Renal cortex interstitium (tissue), 11 donors: ENCODE measurements at regions not wholly inside any gene's neighbourhood (a gene's known extent, or its start where the extent isn't known, plus 50 kb on each side); places are given as distances from the start of the nearest gene placed in this dataset.
"Not testable (repeated sequence)": the region's sequence is repeated elsewhere in the genome, so short reads cannot be mapped to it uniquely, and the experiment has no call there.

Source experiments
- DNase-seq, 11 donors: peaks; one replicate each; pipeline ENCODE4 v3.0.0-alpha.2; 2013; ENCODE audit warnings: low read depth in 9 of 11, low spot score in 4 of 11; ENCODE audit errors: extremely low read depth in 1 of 11

GRCh38 chr7:97234494-97234893 is 117.0 kb downstream of the SDHAF3 start:
- DNase-seq, result not testable (repeated sequence)

- no peak for DNase-seq
Observed at GRCh38 chr7:97246317-97246716, 128.8 kb downstream of the SDHAF3 start.

GRCh38 chr7:97258187-97258586 is 140.7 kb downstream of the SDHAF3 start:
- DNase-seq, result not testable (repeated sequence)

- no peak for DNase-seq
Observed at GRCh38 chr7:97269741-97270140, 152.2 kb downstream of the SDHAF3 start.

GRCh38 chr7:97270280-97270679 is 152.8 kb downstream of the SDHAF3 start:
- DNase-seq, result no peak

- DNase-seq, result no peak
Observed at GRCh38 chr7:97271619-97272018, 154.1 kb downstream of the SDHAF3 start.

- no peak for DNase-seq
Observed at GRCh38 chr7:97272237-97272975, 154.9 kb downstream of the SDHAF3 start.

- DNase-seq, result peak in 1 of 11 donors; percentile 3
Observed at GRCh38 chr7:97275475-97275874, 158.0 kb downstream of the SDHAF3 start.

GRCh38 chr7:97280950-97281349 is 163.5 kb downstream of the SDHAF3 start:
- no peak for DNase-seq

- DNase-seq, result no peak
Observed at GRCh38 chr7:97285348-97285747, 167.8 kb downstream of the SDHAF3 start.

GRCh38 chr7:97293031-97293430 is 175.5 kb downstream of the SDHAF3 start:
- DNase-seq, result no peak

GRCh38 chr7:97298561-97298960 is 181.1 kb downstream of the SDHAF3 start:
- DNase-seq, result no peak

GRCh38 chr7:97305589-97305988 is 188.1 kb downstream of the SDHAF3 start:
- DNase-seq, result no peak

- DNase-seq, result no peak
Observed at GRCh38 chr7:97307521-97308108, 190.1 kb downstream of the SDHAF3 start.

GRCh38 chr7:97313900-97314299 is 196.4 kb downstream of the SDHAF3 start:
- no peak for DNase-seq

- DNase-seq, result peak in 2 of 11 donors; percentile 3
Observed at GRCh38 chr7:97317575-97317974, 200.1 kb downstream of the SDHAF3 start.

- DNase-seq, result not testable (repeated sequence)
Observed at GRCh38 chr7:97329871-97330270, 212.4 kb downstream of the SDHAF3 start.

- DNase-seq, result no peak
Observed at GRCh38 chr7:97337849-97338248, 220.4 kb downstream of the SDHAF3 start.

- no peak for DNase-seq
Observed at GRCh38 chr7:97342512-97342911, 225.0 kb downstream of the SDHAF3 start.

- no peak for DNase-seq
Observed at GRCh38 chr7:97346349-97346748, 228.9 kb downstream of the SDHAF3 start.

- DNase-seq, result no peak
Observed at GRCh38 chr7:97351488-97351887, 234.0 kb downstream of the SDHAF3 start.
